ENCODE measurements at regions not wholly inside any gene's neighbourhood (a gene's known extent, or its start where the extent isn't known, plus 50 kb on each side); places are given as distances from the start of the nearest gene placed in this dataset.

- DNase-seq: no peak
Measured at GRCh38 chr6:113120224-113120581, 736.9 kb upstream of the MARCKS start.

GRCh38 chr6:113120582-113121285 is 736.4 kb upstream of the MARCKS start:
- DNase-seq: no peak

- no peak for DNase-seq
Measured at GRCh38 chr6:113121571-113121970, 735.6 kb upstream of the MARCKS start.

GRCh38 chr6:113122060-113122459 is 735.1 kb upstream of the MARCKS start:
- DNase-seq: no peak

GRCh38 chr6:113125626-113126025 is 731.5 kb upstream of the MARCKS start:
- DNase-seq: no peak

- DNase-seq: no peak
Measured at GRCh38 chr6:113127786-113128419, 729.2 kb upstream of the MARCKS start.

- DNase-seq: no peak
Measured at GRCh38 chr6:113128661-113129060, 728.5 kb upstream of the MARCKS start.

GRCh38 chr6:113129991-113130390 is 727.2 kb upstream of the MARCKS start:
- no peak for DNase-seq

GRCh38 chr6:113137426-113137825 is 719.7 kb upstream of the MARCKS start:
- DNase-seq: no peak

GRCh38 chr6:113140721-113141120 is 716.4 kb upstream of the MARCKS start:
- DNase-seq: no peak

GRCh38 chr6:113141901-113142300 is 715.2 kb upstream of the MARCKS start:
- no peak for DNase-seq

GRCh38 chr6:113142671-113143174 is 714.4 kb upstream of the MARCKS start:
- no peak for DNase-seq

- no peak for DNase-seq
Measured at GRCh38 chr6:113143206-113143605, 713.9 kb upstream of the MARCKS start.

- no peak for DNase-seq
Measured at GRCh38 chr6:113144117-113144516, 713.0 kb upstream of the MARCKS start.

- no peak for DNase-seq
Measured at GRCh38 chr6:113146878-113147277, 710.3 kb upstream of the MARCKS start.

- DNase-seq: no peak
Measured at GRCh38 chr6:113147544-113147943, 709.6 kb upstream of the MARCKS start.

GRCh38 chr6:113148566-113148965 is 708.6 kb upstream of the MARCKS start:
- DNase-seq: no peak

- DNase-seq: no peak
Measured at GRCh38 chr6:113149511-113149910, 707.6 kb upstream of the MARCKS start.

- no peak for DNase-seq
Measured at GRCh38 chr6:113160306-113161017, 696.7 kb upstream of the MARCKS start.

- DNase-seq: no peak
Measured at GRCh38 chr6:113161018-113161315, 696.2 kb upstream of the MARCKS start.

GRCh38 chr6:113162739-113163138 is 694.4 kb upstream of the MARCKS start:
- no peak for DNase-seq

- no peak for DNase-seq
Measured at GRCh38 chr6:113168057-113168456, 689.1 kb upstream of the MARCKS start.

GRCh38 chr6:113169484-113169883 is 687.7 kb upstream of the MARCKS start:
- no peak for DNase-seq

- DNase-seq: no peak
Measured at GRCh38 chr6:113170454-113170853, 686.7 kb upstream of the MARCKS start.
